Limb (tissue), 2 donors: ENCODE measurements at regions not wholly inside any gene's neighbourhood (a gene's known extent, or its start where the extent isn't known, plus 50 kb on each side); places are given as distances from the start of the nearest gene placed in this dataset.
"Not testable (repeated sequence)": the region's sequence is repeated elsewhere in the genome, so short reads cannot be mapped to it uniquely, and the experiment has no call there.

Experiments
- DNase-seq, 2 donors: peaks; one replicate each; pipeline ENCODE4 v3.0.0-alpha.2; 2016; ENCODE audit errors: extremely low spot score in 2 of 2

DNA sequence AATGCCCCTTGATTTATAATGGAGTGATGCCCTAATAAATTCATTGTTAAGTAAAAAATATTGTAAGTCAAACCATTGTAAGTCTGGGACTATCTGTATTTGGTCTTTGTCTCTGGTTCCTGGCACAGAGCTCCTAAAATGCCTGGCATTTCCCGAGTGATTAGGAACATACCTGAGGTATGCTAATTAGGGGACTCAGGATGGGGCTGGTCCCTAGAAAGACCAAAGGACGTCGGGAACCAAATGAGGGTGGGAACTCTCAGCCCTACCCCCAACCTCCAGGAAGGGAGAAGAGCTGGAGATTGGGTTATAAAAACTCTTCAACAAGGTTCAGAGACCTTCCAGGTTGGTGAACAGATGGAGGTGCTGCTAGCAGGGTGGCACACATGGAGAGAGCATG lies 82.6 kb upstream of the ARG1 start:
- DNase-seq = no peak

DNA sequence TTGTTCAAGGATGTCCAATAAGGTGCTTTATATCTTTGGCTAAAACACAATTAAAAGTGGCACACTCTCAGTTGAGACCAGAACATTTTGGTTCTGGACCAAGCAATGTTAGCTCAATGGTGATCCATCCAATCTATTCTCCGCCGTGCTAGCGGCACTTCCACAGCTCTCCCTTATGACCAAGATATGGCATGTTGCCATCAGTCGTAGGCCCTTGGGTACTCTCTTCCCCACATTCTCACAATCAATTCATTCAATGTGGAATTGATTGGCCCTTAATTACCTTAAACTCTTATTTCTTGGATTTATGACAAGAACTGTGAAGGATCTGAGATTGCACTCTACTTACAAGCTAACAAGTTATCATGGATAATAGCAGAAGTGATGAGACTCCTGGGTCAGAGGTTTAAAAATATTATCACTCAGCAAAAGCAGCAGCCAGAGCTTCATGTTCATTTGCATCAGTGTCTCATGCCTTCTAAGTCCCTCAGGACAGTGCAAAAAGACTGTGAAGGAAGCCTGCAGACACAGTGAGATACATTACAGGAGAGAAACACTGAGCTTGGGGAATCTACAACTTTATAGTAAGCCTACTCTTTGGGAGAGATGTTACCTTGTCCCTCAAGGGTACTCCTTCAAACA lies 80.0 kb upstream of the ARG1 start:
- DNase-seq = no peak

DNA sequence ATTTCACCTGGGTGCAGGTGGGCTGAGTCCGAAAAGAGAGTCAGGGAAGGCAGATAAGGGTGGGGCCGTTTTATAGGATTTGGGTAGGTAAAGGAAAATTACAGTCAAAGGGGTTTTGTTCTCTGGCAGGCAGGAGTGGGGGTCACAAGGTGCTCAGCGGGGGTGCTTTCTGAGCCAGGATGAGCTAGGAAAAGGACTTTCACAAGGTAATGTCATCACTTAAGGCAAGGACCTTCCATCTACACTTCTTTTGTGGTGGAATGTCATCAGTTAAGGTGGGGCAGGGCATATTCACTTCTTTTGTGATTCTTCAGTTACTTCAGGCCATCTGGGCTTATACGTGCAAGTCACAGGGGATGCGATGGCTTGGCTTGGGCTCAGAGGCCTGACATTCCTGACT lies 68.6 kb upstream of the ARG1 start:
- not testable (repeated sequence) for DNase-seq

DNA sequence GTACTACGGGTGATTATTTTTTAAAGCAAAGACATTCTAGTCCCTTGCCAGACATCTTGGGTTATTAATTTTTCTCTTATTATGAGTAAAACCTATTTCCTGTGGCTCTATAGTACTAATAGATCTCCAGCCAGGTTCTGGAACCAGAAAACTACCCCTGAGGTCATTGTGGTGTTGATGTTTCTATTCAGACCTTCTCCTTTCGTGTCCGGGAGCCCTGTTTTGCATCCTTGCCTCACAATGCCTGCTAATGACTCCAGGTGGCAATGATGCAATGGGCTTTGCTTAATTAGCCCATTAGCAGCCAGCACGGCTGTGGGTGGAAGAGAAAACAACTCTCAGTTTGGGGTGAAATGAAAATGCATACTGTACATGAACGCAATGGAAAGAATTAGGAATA lies 62.9 kb upstream of the ARG1 start:
- DNase-seq = no peak

DNA sequence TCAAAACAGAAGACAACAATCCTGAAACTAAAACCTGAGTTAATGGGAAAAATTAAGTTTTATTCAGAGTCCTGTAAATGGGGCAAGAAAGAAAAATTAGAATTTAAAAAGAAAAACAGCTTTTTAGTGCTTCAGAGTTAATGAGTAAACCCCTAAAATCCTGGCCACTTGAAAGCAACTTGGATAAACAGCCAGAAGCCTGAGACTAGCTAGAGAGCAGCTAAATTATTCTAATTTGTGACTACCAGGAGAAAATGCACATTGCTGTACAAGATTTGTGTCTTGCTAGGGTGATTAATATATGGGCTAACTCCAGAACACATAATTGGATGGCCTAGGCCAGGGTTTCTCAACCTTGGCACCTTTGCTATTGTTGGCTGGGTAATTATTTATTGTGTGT lies 62.4 kb upstream of the ARG1 start:
- DNase-seq = no peak

DNA sequence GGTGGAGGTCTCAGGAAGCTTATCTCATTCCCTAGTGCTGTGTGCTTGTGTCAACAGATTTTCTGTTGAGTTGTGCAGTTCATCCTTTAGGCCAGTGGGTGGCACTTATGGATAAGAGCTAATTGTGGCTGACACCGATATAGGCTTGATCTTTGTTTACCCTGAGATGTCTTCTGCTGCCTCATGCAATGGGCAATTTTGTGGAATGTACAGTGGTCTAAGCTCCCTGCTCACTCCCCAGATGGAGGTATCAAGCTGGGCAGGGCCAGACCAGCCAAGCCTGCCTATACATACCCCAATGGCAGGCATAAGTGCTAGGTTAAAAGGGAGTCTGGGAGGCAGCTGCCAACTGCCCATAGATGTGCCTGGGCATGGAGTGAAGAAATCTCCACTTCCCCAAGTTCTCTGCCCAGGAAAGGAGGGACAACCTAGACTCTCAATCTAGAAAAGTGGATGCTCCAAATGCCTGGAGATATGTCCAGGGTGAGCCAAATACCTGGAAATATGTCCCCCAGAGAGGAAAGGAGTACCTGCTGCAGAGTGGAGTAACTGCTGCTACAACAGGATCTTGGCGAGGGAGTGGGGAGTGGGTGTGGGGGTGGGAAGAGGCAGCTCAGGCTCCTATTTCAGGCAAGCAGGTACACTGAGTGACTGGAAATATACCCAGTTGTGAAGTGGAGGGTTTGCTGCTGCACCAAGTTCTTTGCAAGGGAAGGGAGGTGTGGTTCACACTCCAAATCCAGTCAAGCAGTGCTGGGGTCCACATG lies 53.2 kb upstream of the ARG1 start:
- no peak for DNase-seq
